ENCODE measurements at regions not wholly inside any gene's neighbourhood (a gene's known extent, or its start where the extent isn't known, plus 50 kb on each side); places are given as distances from the start of the nearest gene placed in this dataset.

DNA sequence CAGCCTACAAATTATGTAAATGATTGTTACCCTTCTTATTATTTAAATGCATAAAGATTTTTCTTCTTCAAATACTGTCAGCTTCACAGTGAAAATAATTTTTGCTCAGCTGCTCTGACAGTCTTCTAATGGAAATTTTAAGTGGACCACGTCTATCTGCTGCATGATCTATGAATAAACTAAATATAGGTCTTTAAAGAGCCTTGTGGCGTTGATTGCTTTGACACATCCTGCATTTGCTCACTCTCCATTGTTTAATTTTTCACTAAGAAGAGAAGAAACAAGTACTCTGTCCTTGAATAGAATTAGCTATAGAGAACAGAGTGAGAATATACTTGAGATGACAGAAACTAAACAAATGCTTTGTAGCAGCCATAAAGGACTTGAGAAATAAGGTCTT lies 826.1 kb downstream of the MRPL39 start:
- FAIRE-seq (no peak), ATAC-seq (no peak), DNase-seq (ENCODE audit: low read depth in 1 of 2, low spot score in 1 of 2) (no peak)
- TF ChIP-seq EHF (CRISPR knock-in tag; IDR thresholded peaks at IDR 0.05) (no peak), FOSB (CRISPR knock-in tag; IDR thresholded peaks at IDR 0.05) (no peak), EHMT2 (IDR thresholded peaks at IDR 0.05; ENCODE audit: low read depth) (no peak), RCOR1 (IDR thresholded peaks at IDR 0.05; ENCODE audit: low read depth, low read length) (no peak), NFE2L2 (conservative IDR thresholded peaks at IDR 0.05; ENCODE audit: low read length) (no peak), ZSCAN20 (CRISPR knock-in tag; IDR thresholded peaks at IDR 0.05) (no peak), TP53 (CRISPR knock-in tag; IDR thresholded peaks at IDR 0.05) (no peak), NR3C1 (IDR thresholded peaks at IDR 0.05) (no peak), PBX3 (IDR thresholded peaks at IDR 0.05) (no peak)
- Histone ChIP-seq H3K4me3 (no peak overlapping the region), H3K4me1 (no peaks in the 10 kb centered on the region), H3K27ac (no peak overlapping the region), H3K4me2 (no peak overlapping the region), H3K9me3 (no peaks in the 10 kb centered on the region)
- ChIA-PET CTCF (interaction anchor here (1.2 kb wide), 1 partner anchor 67 kb away, joined by 4 read pairs; no protein-coding TSS in a partner anchor), POLR2A (no interaction called here)
- WGBS (ENCODE audit: missing lambda C conversion rate) = 0% methylated on average over 2 of the region's 2 CpGs

- Histone ChIP-seq H3K4me3 (no peak overlapping the region), H3K9me3 (no peaks in the 10 kb centered on the region), H3K4me1 (no peaks in the 10 kb centered on the region), H3K27ac (no peak overlapping the region), H3K4me2 (no peak overlapping the region)
- TF ChIP-seq POLR2A (IDR thresholded peaks at IDR 0.05; ENCODE audit: low read length) (no peak), HOXB5 (CRISPR knock-in tag; IDR thresholded peaks at IDR 0.05) (no peak), MAFK (IDR thresholded peaks at IDR 0.05; ENCODE audit: partially characterized antibody) (no peak), CHD4 (IDR thresholded peaks at IDR 0.05; ENCODE audit: borderline replicate concordance) (no peak), ZNF302 (CRISPR knock-in tag; IDR thresholded peaks at IDR 0.05) (no peak)
- no peak for DNase-seq (ENCODE audit: low read depth in 1 of 2, low spot score in 1 of 2)
- FAIRE-seq = no peak
- POLR2A ChIA-PET = no interaction called here
- no peak for ATAC-seq
- 0% methylated on average over 3 of the region's 3 CpGs for WGBS (ENCODE audit: missing lambda C conversion rate)
- CTCF ChIA-PET = interaction anchor here (0.7 kb wide), 1 partner anchor 1285 kb away, joined by 3 read pairs; no protein-coding TSS in a partner anchor
Measured at GRCh38 chr21:24759348-24760075, 847.8 kb downstream of the MRPL39 start.

- no peak overlapping the region for H3K27ac ChIP-seq
- WGBS (ENCODE audit: missing lambda C conversion rate) = 0% methylated on average over 8 of the region's 8 CpGs
- FAIRE-seq (no peak), ATAC-seq (no peak), DNase-seq (ENCODE audit: low read depth in 1 of 2, low spot score in 1 of 2) (no peak)
- ChIA-PET POLR2A (no interaction called here), CTCF (no interaction called here)
- H3K4me1 ChIP-seq = no peaks in the 10 kb centered on the region
- no peak for TF ChIP-seq EHF (CRISPR knock-in tag; IDR thresholded peaks at IDR 0.05)
- no peak for TF ChIP-seq JUN (IDR thresholded peaks at IDR 0.05)
- no peak for TF ChIP-seq BCL3 (IDR thresholded peaks at IDR 0.05)
- TF ChIP-seq KDM5A (IDR thresholded peaks at IDR 0.05) = no peak
- no peak for TF ChIP-seq ESRRA (IDR thresholded peaks at IDR 0.05; ENCODE audit: borderline replicate concordance, low read length)
- TF ChIP-seq FOXS1 (CRISPR knock-in tag; IDR thresholded peaks at IDR 0.05) = no peak
- no peak for TF ChIP-seq TFCP2L1 (CRISPR knock-in tag; IDR thresholded peaks at IDR 0.05)
- no peak for TF ChIP-seq RFX5 (IDR thresholded peaks at IDR 0.05)
- no peak for TF ChIP-seq ZC3H11A (IDR thresholded peaks at IDR 0.05)
- no peak for TF ChIP-seq BHLHE40 (IDR thresholded peaks at IDR 0.05; ENCODE audit: low read depth, low read length)
- no peak for TF ChIP-seq PBX3 (IDR thresholded peaks at IDR 0.05)
- no peak overlapping the region for H3K4me2 ChIP-seq
- no peaks in the 10 kb centered on the region for H3K9me3 ChIP-seq
- no peak overlapping the region for H3K4me3 ChIP-seq
Measured at GRCh38 chr21:24738063-24738462, 869.2 kb downstream of the MRPL39 start.

Measured in A549 (cell line).